ENCODE measurements at regions not wholly inside any gene's neighbourhood (a gene's known extent, or its start where the extent isn't known, plus 50 kb on each side); places are given as distances from the start of the nearest gene placed in this dataset.
"Not testable (repeated sequence)": the region's sequence is repeated elsewhere in the genome, so short reads cannot be mapped to it uniquely, and the experiment has no call there.

GRCh38 chr6:144372116-144372515 is 87.0 kb downstream of the UTRN start:
- WGBS, 2 donors: 93 to 99% methylated on average over 2 of the region's 2 CpGs
- no peaks in the 10 kb centered on the region for H3K9me3 ChIP-seq
- intact Hi-C loops (cut with DNase I; ENCODE audit: low total_unique reads): no loop called here
- TF ChIP-seq POLR2A (IDR thresholded peaks at IDR 0.05): no peak
- TF ChIP-seq CTCF (IDR thresholded peaks at IDR 0.05): no peak
- no peak for DNase-seq
- no peak overlapping the region for H3K27ac ChIP-seq
- H3K4me1 ChIP-seq: no peaks in the 10 kb centered on the region
- no peak overlapping the region for H3K4me3 ChIP-seq
- no peaks in the 10 kb centered on the region for H3K27me3 ChIP-seq
- no peaks in the 10 kb centered on the region for H3K36me3 ChIP-seq (ENCODE audit: low read depth, missing control alignments)

DNA sequence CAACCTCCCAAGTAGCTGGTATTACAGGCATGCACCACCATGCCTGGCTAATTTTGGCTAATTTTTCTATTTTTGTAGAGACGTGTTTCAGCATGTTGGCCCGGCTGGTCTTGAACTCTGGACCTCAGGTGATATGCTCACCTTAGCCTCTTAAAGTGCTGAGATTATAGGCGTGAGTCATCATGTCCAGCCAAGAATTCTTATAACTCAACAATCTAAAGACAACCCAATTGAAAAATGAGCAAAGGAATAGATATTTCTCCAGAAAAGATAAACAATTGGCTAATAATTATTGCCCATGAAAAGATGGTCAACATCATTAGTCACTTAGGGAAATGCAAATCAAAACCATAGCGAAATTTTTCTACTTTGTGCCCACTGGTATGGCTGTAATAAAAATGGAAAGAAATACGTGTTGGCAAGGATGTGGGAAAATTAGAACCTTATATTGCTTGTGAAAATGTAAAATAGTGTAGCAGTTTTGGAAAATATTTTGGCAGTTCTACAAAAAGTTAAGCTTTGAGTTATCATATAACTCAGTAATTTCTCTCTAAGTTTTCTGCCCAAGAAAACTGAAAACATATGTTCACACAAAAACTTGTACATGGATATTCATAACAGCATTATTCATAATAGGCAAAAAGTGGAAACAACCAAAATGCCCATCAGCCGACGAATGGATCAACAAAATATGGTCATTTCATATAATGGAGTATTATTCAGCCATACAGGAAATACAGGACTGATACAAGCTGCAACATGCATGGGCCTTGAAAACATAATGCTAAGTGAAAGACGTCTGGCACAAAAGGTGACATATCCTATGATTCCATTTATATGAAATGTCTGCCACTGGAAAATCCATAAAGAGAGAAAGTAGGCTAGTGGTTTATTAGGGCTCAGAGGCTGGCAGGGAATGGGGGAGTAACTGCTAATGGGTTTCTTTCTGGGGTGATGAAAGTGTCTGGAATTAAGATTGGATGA is 87.8 kb downstream of the UTRN start:
- Histone ChIP-seq H3K27ac (no peak overlapping the region), H3K4me1 (peaks cover 6% of the 10 kb centered on the region), H3K9me3 (no peaks in the 10 kb centered on the region), H3K36me3 (ENCODE audit: low read depth, missing control alignments) (no peaks in the 10 kb centered on the region), H3K4me3 (no peak overlapping the region), H3K27me3 (no peaks in the 10 kb centered on the region)
- 85 to 90% methylated on average over 8 of the region's 8 CpGs for WGBS, 2 donors
- DNase-seq: no peak
- no peak for TF ChIP-seq POLR2A (IDR thresholded peaks at IDR 0.05)
- no peak for TF ChIP-seq CTCF (IDR thresholded peaks at IDR 0.05)
- intact Hi-C loops (cut with DNase I; ENCODE audit: low total_unique reads): no loop called here

GRCh38 chr6:144374525-144374924 is 89.4 kb downstream of the UTRN start:
- WGBS, 2 donors: 93 to 97% methylated on average over 12 of the region's 12 CpGs
- H3K27me3 ChIP-seq; H3K9me3 ChIP-seq; H3K4me1 ChIP-seq; DNase-seq; H3K36me3 ChIP-seq (ENCODE audit: low read depth, missing control alignments); H3K4me3 ChIP-seq; intact Hi-C loops (cut with DNase I; ENCODE audit: low total_unique reads); H3K27ac ChIP-seq: not testable (repeated sequence)

DNA sequence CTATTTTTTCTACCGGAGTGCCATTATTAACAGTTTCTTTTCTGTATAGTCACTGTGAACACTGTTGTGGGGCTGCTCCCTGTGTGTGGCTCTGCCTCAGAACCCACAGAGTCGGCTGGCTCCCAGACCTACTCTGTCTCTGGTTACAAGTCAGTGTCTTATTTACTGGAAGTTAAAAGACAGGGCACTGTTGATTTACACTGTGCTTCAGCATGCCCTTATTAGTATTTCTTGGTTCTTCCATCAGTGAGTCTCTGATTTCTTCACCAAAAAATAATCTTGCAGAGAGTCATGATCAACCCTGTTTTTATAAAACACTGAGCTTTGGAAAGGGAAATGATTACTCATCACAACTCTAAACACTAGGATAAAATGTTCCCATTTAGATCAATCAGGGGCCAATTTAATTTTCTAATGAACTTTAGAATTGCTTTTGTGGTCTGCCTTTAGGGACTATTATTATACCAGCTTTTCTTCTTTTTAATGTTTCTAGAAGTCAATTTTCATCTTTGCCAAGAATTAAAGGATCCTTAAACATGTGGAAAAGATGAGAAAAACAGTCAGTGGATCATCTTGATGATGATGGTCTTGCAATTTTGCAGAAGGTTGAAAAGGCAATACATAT is 92.6 kb downstream of the UTRN start:
- H3K4me1 ChIP-seq: peaks cover 6% of the 10 kb centered on the region
- H3K4me3 ChIP-seq: no peak overlapping the region
- no peaks in the 10 kb centered on the region for H3K36me3 ChIP-seq (ENCODE audit: low read depth, missing control alignments)
- no peak overlapping the region for H3K27ac ChIP-seq
- H3K9me3 ChIP-seq: no peaks in the 10 kb centered on the region
- TF ChIP-seq CTCF (IDR thresholded peaks at IDR 0.05) (no peak), POLR2A (IDR thresholded peaks at IDR 0.05) (no peak)
- 33% methylated on average over 2 of the region's 2 CpGs for WGBS, 2 donors
- DNase-seq: no peak
- H3K27me3 ChIP-seq: no peaks in the 10 kb centered on the region
- intact Hi-C loops (cut with DNase I; ENCODE audit: low total_unique reads): no loop called here

- TF ChIP-seq POLR2A (IDR thresholded peaks at IDR 0.05) (no peak), CTCF (IDR thresholded peaks at IDR 0.05) (no peak)
- H3K27me3 ChIP-seq: no peaks in the 10 kb centered on the region
- intact Hi-C loops (cut with DNase I; ENCODE audit: low total_unique reads): no loop called here
- H3K27ac ChIP-seq: no peak overlapping the region
- H3K9me3 ChIP-seq: no peaks in the 10 kb centered on the region
- peaks cover 6% of the 10 kb centered on the region for H3K4me1 ChIP-seq
- WGBS, 2 donors: 49 to 56% methylated on average over 4 of the region's 4 CpGs
- H3K4me3 ChIP-seq: no peak overlapping the region
- no peaks in the 10 kb centered on the region for H3K36me3 ChIP-seq (ENCODE audit: low read depth, missing control alignments)
- no peak for DNase-seq
Observed at GRCh38 chr6:144378437-144378836, 93.3 kb downstream of the UTRN start.
